Panc1 (cell line): ENCODE measurements at regions not wholly inside any gene's neighbourhood (a gene's known extent, or its start where the extent isn't known, plus 50 kb on each side); places are given as distances from the start of the nearest gene placed in this dataset.

ENCODE experiments used
- POLR2AphosphoS5 ChIP-seq: IDR thresholded peaks from 2 replicates; pipeline ENCODE4 v1.6.1; 2012; ENCODE audit warnings: mild to moderate bottlenecking, low read depth, low read length, moderate library complexity
- SIN3A ChIP-seq: IDR thresholded peaks from 2 replicates; pipeline ENCODE4 v1.6.1; 2012; ENCODE audit warnings: low read depth, mild to moderate bottlenecking, low read length, moderate library complexity, borderline replicate concordance; ENCODE audit not compliant: insufficient read depth
- TCF7L2 ChIP-seq: IDR thresholded peaks from 2 replicates; pipeline ENCODE4 v1.6.1; 2011; ENCODE audit warnings: mild to moderate bottlenecking, low read depth, low read length, inconsistent platforms
- TF ChIP-seq, protein P1 (sequence below): fragments of 450-650 bp; IDR thresholded peaks from 2 replicates; pipeline ENCODE4 v1.5.1; 2017; ENCODE audit warnings: mild to moderate bottlenecking
- TF ChIP-seq, protein P2 (sequence below), 2 experiments: IDR thresholded peaks; 2 replicates each; pipeline ENCODE4 v1.6.1; 2011 to 2012; ENCODE audit warnings: low read depth in 2 of 2, control low read depth in 1 of 2, low read length in 1 of 2, mild to moderate bottlenecking in 1 of 2, moderate library complexity in 1 of 2; ENCODE audit not compliant: insufficient read depth in 1 of 2

DNA sequence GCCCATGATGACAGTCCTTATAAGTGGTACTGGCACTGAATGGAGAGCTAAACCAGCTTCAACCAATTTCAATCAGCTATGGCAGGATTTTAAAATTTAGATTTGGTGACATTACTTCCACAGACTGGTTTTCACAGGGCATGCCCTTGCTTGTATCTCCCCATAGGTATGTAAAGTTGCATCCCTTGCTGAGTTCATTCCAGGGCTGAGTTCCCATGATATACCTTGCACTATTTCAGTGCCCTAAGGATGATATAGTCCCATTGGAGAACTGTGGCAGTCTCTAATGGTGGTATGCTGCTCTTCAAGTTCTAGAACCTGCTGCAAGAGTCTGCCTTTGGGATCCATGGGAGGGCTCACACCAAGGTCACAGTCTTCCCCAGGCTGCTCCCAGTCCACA is 232.7 kb upstream of the MOCS1 start:
- TF ChIP-seq, protein P1, sequence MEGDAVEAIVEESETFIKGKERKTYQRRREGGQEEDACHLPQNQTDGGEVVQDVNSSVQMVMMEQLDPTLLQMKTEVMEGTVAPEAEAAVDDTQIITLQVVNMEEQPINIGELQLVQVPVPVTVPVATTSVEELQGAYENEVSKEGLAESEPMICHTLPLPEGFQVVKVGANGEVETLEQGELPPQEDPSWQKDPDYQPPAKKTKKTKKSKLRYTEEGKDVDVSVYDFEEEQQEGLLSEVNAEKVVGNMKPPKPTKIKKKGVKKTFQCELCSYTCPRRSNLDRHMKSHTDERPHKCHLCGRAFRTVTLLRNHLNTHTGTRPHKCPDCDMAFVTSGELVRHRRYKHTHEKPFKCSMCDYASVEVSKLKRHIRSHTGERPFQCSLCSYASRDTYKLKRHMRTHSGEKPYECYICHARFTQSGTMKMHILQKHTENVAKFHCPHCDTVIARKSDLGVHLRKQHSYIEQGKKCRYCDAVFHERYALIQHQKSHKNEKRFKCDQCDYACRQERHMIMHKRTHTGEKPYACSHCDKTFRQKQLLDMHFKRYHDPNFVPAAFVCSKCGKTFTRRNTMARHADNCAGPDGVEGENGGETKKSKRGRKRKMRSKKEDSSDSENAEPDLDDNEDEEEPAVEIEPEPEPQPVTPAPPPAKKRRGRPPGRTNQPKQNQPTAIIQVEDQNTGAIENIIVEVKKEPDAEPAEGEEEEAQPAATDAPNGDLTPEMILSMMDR = no peak
- TF ChIP-seq POLR2AphosphoS5 = no peak
- TF ChIP-seq, protein P2, sequence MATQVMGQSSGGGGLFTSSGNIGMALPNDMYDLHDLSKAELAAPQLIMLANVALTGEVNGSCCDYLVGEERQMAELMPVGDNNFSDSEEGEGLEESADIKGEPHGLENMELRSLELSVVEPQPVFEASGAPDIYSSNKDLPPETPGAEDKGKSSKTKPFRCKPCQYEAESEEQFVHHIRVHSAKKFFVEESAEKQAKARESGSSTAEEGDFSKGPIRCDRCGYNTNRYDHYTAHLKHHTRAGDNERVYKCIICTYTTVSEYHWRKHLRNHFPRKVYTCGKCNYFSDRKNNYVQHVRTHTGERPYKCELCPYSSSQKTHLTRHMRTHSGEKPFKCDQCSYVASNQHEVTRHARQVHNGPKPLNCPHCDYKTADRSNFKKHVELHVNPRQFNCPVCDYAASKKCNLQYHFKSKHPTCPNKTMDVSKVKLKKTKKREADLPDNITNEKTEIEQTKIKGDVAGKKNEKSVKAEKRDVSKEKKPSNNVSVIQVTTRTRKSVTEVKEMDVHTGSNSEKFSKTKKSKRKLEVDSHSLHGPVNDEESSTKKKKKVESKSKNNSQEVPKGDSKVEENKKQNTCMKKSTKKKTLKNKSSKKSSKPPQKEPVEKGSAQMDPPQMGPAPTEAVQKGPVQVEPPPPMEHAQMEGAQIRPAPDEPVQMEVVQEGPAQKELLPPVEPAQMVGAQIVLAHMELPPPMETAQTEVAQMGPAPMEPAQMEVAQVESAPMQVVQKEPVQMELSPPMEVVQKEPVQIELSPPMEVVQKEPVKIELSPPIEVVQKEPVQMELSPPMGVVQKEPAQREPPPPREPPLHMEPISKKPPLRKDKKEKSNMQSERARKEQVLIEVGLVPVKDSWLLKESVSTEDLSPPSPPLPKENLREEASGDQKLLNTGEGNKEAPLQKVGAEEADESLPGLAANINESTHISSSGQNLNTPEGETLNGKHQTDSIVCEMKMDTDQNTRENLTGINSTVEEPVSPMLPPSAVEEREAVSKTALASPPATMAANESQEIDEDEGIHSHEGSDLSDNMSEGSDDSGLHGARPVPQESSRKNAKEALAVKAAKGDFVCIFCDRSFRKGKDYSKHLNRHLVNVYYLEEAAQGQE (IDR thresholded peaks at IDR 0.05; ENCODE audit: insufficient read depth in 1 of 2, low read depth in 2 of 2, low read length in 1 of 2) = no peak
- TF ChIP-seq TCF7L2 = no peak
- TF ChIP-seq SIN3A = no peak
